ENCODE measurements at regions not wholly inside any gene's neighbourhood (a gene's known extent, or its start where the extent isn't known, plus 50 kb on each side); places are given as distances from the start of the nearest gene placed in this dataset.

GRCh38 chr2:223701761-223702160 lies 99.6 kb upstream of the SCG2 start:
- H3K36me3 ChIP-seq (ENCODE audit: control insufficient read depth in 3 of 3, insufficient read depth in 2 of 3, low read depth in 1 of 3, low read length in 3 of 3), result no peaks in the 10 kb centered on the region
- no peak overlapping the region for H3K4me3 ChIP-seq (ENCODE audit: low read depth in 1 of 3, low read length in 3 of 3)
- H3K4me1 ChIP-seq (ENCODE audit: control insufficient read depth in 3 of 3, insufficient read depth in 2 of 3, low read depth in 1 of 3, low read length in 2 of 3), result no peaks in the 10 kb centered on the region
- H3K27me3 ChIP-seq (ENCODE audit: control insufficient read depth in 3 of 3, insufficient read depth in 3 of 3, low read length in 3 of 3), result no peaks in the 10 kb centered on the region
- WGBS, 3 donors, result 74 to 89% (median 87%) methylated on average over 1 of the region's 1 CpG
- no peak overlapping the region for H3K27ac ChIP-seq (ENCODE audit: low read depth in 1 of 3, low read length in 2 of 3)
- H3K9me3 ChIP-seq (ENCODE audit: control insufficient read depth in 2 of 2, insufficient read depth in 1 of 2, low read depth in 1 of 2, low read length in 1 of 2), result no peaks in the 10 kb centered on the region
- FAIRE-seq (no peak), DNase-seq (no peak)

DNA sequence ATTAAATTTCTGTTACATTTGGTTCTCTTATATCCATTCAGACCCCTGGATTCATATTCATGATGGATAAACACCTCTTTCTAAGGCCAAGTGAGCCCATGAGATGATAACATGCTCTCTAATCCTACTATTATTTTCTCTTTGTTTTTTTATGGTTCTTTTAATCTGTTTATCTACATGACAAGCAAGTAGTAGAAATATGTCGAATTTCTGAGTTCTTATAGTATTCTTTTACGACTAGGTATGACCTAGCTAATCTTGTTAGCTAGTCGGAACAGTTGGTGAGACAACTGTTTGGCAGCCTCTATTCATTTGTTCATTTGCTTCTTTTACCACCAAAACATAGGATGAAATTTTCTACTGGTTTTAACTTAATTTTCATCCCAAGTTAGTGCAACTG lies 98.1 kb upstream of the SCG2 start:
- no peaks in the 10 kb centered on the region for H3K9me3 ChIP-seq (ENCODE audit: control insufficient read depth in 2 of 2, insufficient read depth in 1 of 2, low read depth in 1 of 2, low read length in 1 of 2)
- FAIRE-seq (no peak), DNase-seq (no peak)
- H3K27me3 ChIP-seq (ENCODE audit: control insufficient read depth in 3 of 3, insufficient read depth in 3 of 3, low read length in 3 of 3), result no peaks in the 10 kb centered on the region
- H3K27ac ChIP-seq (ENCODE audit: low read depth in 1 of 3, low read length in 2 of 3), result no peak overlapping the region
- no peaks in the 10 kb centered on the region for H3K4me1 ChIP-seq (ENCODE audit: control insufficient read depth in 3 of 3, insufficient read depth in 2 of 3, low read depth in 1 of 3, low read length in 2 of 3)
- 69 to 77% (median 71%) methylated on average over 3 of the region's 3 CpGs for WGBS, 3 donors
- H3K4me3 ChIP-seq (ENCODE audit: low read depth in 1 of 3, low read length in 3 of 3), result no peak overlapping the region
- H3K36me3 ChIP-seq (ENCODE audit: control insufficient read depth in 3 of 3, insufficient read depth in 2 of 3, low read depth in 1 of 3, low read length in 3 of 3), result no peaks in the 10 kb centered on the region

GRCh38 chr2:223697892-223698645 lies 95.9 kb upstream of the SCG2 start:
- FAIRE-seq, result no peak
- H3K4me3 ChIP-seq (ENCODE audit: low read depth in 1 of 3, low read length in 3 of 3), result no peak overlapping the region
- no peaks in the 10 kb centered on the region for H3K4me1 ChIP-seq (ENCODE audit: control insufficient read depth in 3 of 3, insufficient read depth in 2 of 3, low read depth in 1 of 3, low read length in 2 of 3)
- H3K27me3 ChIP-seq (ENCODE audit: control insufficient read depth in 3 of 3, insufficient read depth in 3 of 3, low read length in 3 of 3), result no peaks in the 10 kb centered on the region
- 89 to 92% (median 91%) methylated on average over 7 of the region's 7 CpGs for WGBS, 3 donors
- DNase-seq, result no peak
- no peak overlapping the region for H3K27ac ChIP-seq (ENCODE audit: low read depth in 1 of 3, low read length in 2 of 3)
- H3K9me3 ChIP-seq (ENCODE audit: control insufficient read depth in 2 of 2, insufficient read depth in 1 of 2, low read depth in 1 of 2, low read length in 1 of 2), result no peaks in the 10 kb centered on the region
- H3K36me3 ChIP-seq (ENCODE audit: control insufficient read depth in 3 of 3, insufficient read depth in 2 of 3, low read depth in 1 of 3, low read length in 3 of 3), result no peaks in the 10 kb centered on the region

- 83 to 94% (median 86%) methylated on average over 2 of the region's 2 CpGs for WGBS, 3 donors
- Histone ChIP-seq H3K4me1 (ENCODE audit: control insufficient read depth in 3 of 3, insufficient read depth in 2 of 3, low read depth in 1 of 3, low read length in 2 of 3) (no peaks in the 10 kb centered on the region), H3K4me3 (ENCODE audit: low read depth in 1 of 3, low read length in 3 of 3) (no peak overlapping the region), H3K27ac (ENCODE audit: low read depth in 1 of 3, low read length in 2 of 3) (no peak overlapping the region), H3K27me3 (ENCODE audit: control insufficient read depth in 3 of 3, insufficient read depth in 3 of 3, low read length in 3 of 3) (no peaks in the 10 kb centered on the region), H3K9me3 (ENCODE audit: control insufficient read depth in 2 of 2, insufficient read depth in 1 of 2, low read depth in 1 of 2, low read length in 1 of 2) (no peaks in the 10 kb centered on the region), H3K36me3 (ENCODE audit: control insufficient read depth in 3 of 3, insufficient read depth in 2 of 3, low read depth in 1 of 3, low read length in 3 of 3) (no peaks in the 10 kb centered on the region)
- no peak for FAIRE-seq
- DNase-seq, result no peak
Measured at GRCh38 chr2:223697316-223697891, 95.2 kb upstream of the SCG2 start.

DNA sequence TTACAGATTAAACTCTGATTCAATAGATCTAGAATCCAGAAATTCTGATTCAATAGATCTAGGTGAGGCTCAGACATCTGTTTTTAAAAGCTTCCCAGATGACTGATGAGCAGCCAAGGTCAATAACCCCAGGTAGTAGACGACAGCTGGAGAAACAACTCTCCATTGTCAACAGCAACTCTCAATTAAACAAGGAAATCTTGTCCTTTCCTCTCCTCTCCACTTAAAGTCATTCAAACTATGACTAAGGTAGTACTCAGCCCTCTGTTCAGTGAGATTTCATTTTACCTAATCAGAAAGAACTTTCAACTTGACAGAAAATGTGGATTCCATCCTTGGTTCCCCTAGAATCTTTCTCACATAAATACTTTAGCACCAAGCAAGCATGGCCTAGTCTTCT lies 94.6 kb upstream of the SCG2 start:
- no peaks in the 10 kb centered on the region for H3K36me3 ChIP-seq (ENCODE audit: control insufficient read depth in 3 of 3, insufficient read depth in 2 of 3, low read depth in 1 of 3, low read length in 3 of 3)
- FAIRE-seq, result no peak
- H3K4me1 ChIP-seq (ENCODE audit: control insufficient read depth in 3 of 3, insufficient read depth in 2 of 3, low read depth in 1 of 3, low read length in 2 of 3), result no peaks in the 10 kb centered on the region
- no peak overlapping the region for H3K4me3 ChIP-seq (ENCODE audit: low read depth in 1 of 3, low read length in 3 of 3)
- 7 to 44% (median 32%) methylated on average over 1 of the region's 1 CpG for WGBS, 3 donors
- no peak for DNase-seq
- H3K9me3 ChIP-seq (ENCODE audit: control insufficient read depth in 2 of 2, insufficient read depth in 1 of 2, low read depth in 1 of 2, low read length in 1 of 2), result no peaks in the 10 kb centered on the region
- no peaks in the 10 kb centered on the region for H3K27me3 ChIP-seq (ENCODE audit: control insufficient read depth in 3 of 3, insufficient read depth in 3 of 3, low read length in 3 of 3)
- H3K27ac ChIP-seq (ENCODE audit: low read depth in 1 of 3, low read length in 2 of 3), result no peak overlapping the region

- 36 to 47% (median 45%) methylated on average over 13 of the region's 13 CpGs for WGBS, 3 donors
- Histone ChIP-seq H3K27me3 (ENCODE audit: control insufficient read depth in 3 of 3, insufficient read depth in 3 of 3, low read length in 3 of 3) (no peaks in the 10 kb centered on the region), H3K27ac (ENCODE audit: low read depth in 1 of 3, low read length in 2 of 3) (no peak overlapping the region), H3K36me3 (ENCODE audit: control insufficient read depth in 3 of 3, insufficient read depth in 2 of 3, low read depth in 1 of 3, low read length in 3 of 3) (no peaks in the 10 kb centered on the region), H3K9me3 (ENCODE audit: control insufficient read depth in 2 of 2, insufficient read depth in 1 of 2, low read depth in 1 of 2, low read length in 1 of 2) (no peaks in the 10 kb centered on the region), H3K4me3 (ENCODE audit: low read depth in 1 of 3, low read length in 3 of 3) (no peak overlapping the region), H3K4me1 (ENCODE audit: control insufficient read depth in 3 of 3, insufficient read depth in 2 of 3, low read depth in 1 of 3, low read length in 2 of 3) (no peaks in the 10 kb centered on the region)
- FAIRE-seq (no peak), DNase-seq (peak; percentile 31 to 32)
Measured at GRCh38 chr2:223692191-223692947, 90.2 kb upstream of the SCG2 start.

- Histone ChIP-seq H3K4me1 (ENCODE audit: control insufficient read depth in 3 of 3, insufficient read depth in 2 of 3, low read depth in 1 of 3, low read length in 2 of 3) (no peaks in the 10 kb centered on the region), H3K9me3 (ENCODE audit: control insufficient read depth in 2 of 2, insufficient read depth in 1 of 2, low read depth in 1 of 2, low read length in 1 of 2) (no peaks in the 10 kb centered on the region), H3K27ac (ENCODE audit: low read depth in 1 of 3, low read length in 2 of 3) (no peak overlapping the region), H3K36me3 (ENCODE audit: control insufficient read depth in 3 of 3, insufficient read depth in 2 of 3, low read depth in 1 of 3, low read length in 3 of 3) (no peaks in the 10 kb centered on the region), H3K27me3 (ENCODE audit: control insufficient read depth in 3 of 3, insufficient read depth in 3 of 3, low read length in 3 of 3) (no peaks in the 10 kb centered on the region), H3K4me3 (ENCODE audit: low read depth in 1 of 3, low read length in 3 of 3) (no peak overlapping the region)
- peak in 1 of 2 donors; percentile 30 for DNase-seq
- FAIRE-seq, result no peak
- WGBS, 3 donors, result 39 to 74% (median 62%) methylated on average over 4 of the region's 4 CpGs
Measured at GRCh38 chr2:223688094-223688835, 86.1 kb upstream of the SCG2 start.

DNA sequence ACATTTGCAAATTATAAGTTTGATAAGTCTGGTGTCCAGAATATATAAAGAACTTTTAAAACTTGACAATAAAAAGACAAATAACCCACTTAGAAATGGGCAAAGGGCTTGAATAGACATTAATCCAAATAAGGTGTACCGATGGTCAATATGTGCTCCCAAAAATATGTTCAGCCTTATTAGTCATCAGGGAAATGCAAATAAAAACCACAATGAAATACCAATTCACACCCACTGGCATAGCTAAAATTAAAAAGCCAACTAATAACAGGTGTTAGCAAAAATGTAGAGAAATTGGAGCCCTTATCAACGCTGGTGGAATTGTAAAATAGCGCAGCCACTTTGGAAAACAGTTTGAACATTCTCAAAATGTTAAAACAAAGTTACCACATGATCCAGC lies 79.0 kb upstream of the SCG2 start:
- H3K4me3 ChIP-seq (ENCODE audit: low read depth in 1 of 3, low read length in 3 of 3), result no peak overlapping the region
- H3K27me3 ChIP-seq (ENCODE audit: control insufficient read depth in 3 of 3, insufficient read depth in 3 of 3, low read length in 3 of 3), result no peaks in the 10 kb centered on the region
- DNase-seq, result no peak
- FAIRE-seq, result no peak
- H3K36me3 ChIP-seq (ENCODE audit: control insufficient read depth in 3 of 3, insufficient read depth in 2 of 3, low read depth in 1 of 3, low read length in 3 of 3), result no peaks in the 10 kb centered on the region
- H3K9me3 ChIP-seq (ENCODE audit: control insufficient read depth in 2 of 2, insufficient read depth in 1 of 2, low read depth in 1 of 2, low read length in 1 of 2), result no peaks in the 10 kb centered on the region
- 41 to 52% (median 51%) methylated on average over 3 of the region's 3 CpGs for WGBS, 3 donors
- H3K27ac ChIP-seq (ENCODE audit: low read depth in 1 of 3, low read length in 2 of 3), result no peak overlapping the region
- no peaks in the 10 kb centered on the region for H3K4me1 ChIP-seq (ENCODE audit: control insufficient read depth in 3 of 3, insufficient read depth in 2 of 3, low read depth in 1 of 3, low read length in 2 of 3)

Data from small intestine (tissue), 7 donors.